Heart left ventricle (tissue), 16 donors: ENCODE measurements at regions not wholly inside any gene's neighbourhood (a gene's known extent, or its start where the extent isn't known, plus 50 kb on each side); places are given as distances from the start of the nearest gene placed in this dataset.

Experiments used
- ATAC-seq, 4 donors: fragments of 200-7000 bp; cut with Tn5 transposase; one replicate each; pipeline ENCODE4 v1.9.1; 2020 to 2022; ENCODE audit warnings: moderate library complexity in 4 of 4, mild to moderate bottlenecking in 3 of 4, moderate number of reproducible peaks in 1 of 4
- DNase-seq, 5 donors: peaks; one replicate each; pipeline ENCODE4 v3.0.0-alpha.2; 2020
- H3K27ac ChIP-seq, 12 donors: fragments of 200-600 bp; sonication (generic) in 4 of 12; one replicate each; pipeline versions ENCODE4 v1.5.0 to v1.8.0; 2016 to 2022; ENCODE audit warnings: mild to moderate bottlenecking in 2 of 12
- H3K27me3 ChIP-seq, 9 donors: fragments of 200-600 bp; sonication (generic) in 2 of 9; one replicate each; pipeline versions ENCODE4 v1.5.1 to v1.8.0; 2016 to 2022; ENCODE audit warnings: mild to moderate bottlenecking in 3 of 9
- H3K36me3 ChIP-seq, 9 donors: fragments of 200-600 bp; sonication (generic) in 2 of 9; one replicate each; pipeline versions ENCODE4 v1.5.0 to v1.8.0; 2018 to 2022; ENCODE audit warnings: mild to moderate bottlenecking in 2 of 9
- H3K4me1 ChIP-seq, 12 donors: fragments of 200-600 bp; sonication (generic) in 4 of 12; one replicate each; pipeline versions ENCODE4 v1.5.0 to v1.8.0; 2016 to 2022; ENCODE audit warnings: mild to moderate bottlenecking in 3 of 12
- H3K4me3 ChIP-seq, 12 donors: fragments of 200-600 bp; sonication (generic) in 4 of 12; one replicate each; pipeline versions ENCODE4 v1.5.0 to v1.8.0; 2017 to 2022; ENCODE audit warnings: mild to moderate bottlenecking in 9 of 12, moderate library complexity in 4 of 12
- H3K9me3 ChIP-seq, 12 donors: fragments of 200-600 bp; sonication (generic) in 4 of 12; one replicate each; pipeline versions ENCODE4 v1.5.0 to v1.8.0; 2016 to 2022; ENCODE audit warnings: mild to moderate bottlenecking in 1 of 12
- POLR2A ChIP-seq, 2 donors: fragments of 450-650 bp; IDR thresholded peaks; one replicate each; pipeline ENCODE4 v1.6.1; 2017; ENCODE audit warnings: antibody characterized with exemption in 2 of 2, mild to moderate bottlenecking in 2 of 2, moderate library complexity in 2 of 2
- WGBS, 4 donors: extraction: QIAGEN DNeasy Blood & Tissue Kit in 2 of 4; methylation state at CpG; one replicate each; pipeline versions ENCODE4 v1.1.5 to v1.1.7; 2013 to 2018; 5-methylcytosine and 5-hydroxymethylcytosine counted together
- intact Hi-C, 10 donors: fragments of 100-400 bp; cut with DNase I; formaldehyde crosslinking; loops; one replicate each; pipeline versions ENCODE4 v1.11.1 to v1.14.2; 2022
- TF ChIP-seq, protein P1 (sequence below), 12 donors: fragments of 200-600 bp; sonication (generic) in 4 of 12; IDR thresholded peaks; one replicate each; pipeline versions ENCODE4 v1.5.0 to v1.8.0; 2018 to 2022; ENCODE audit warnings: antibody characterized with exemption in 12 of 12, mild to moderate bottlenecking in 5 of 12
- donor health status: ischemic (EF 13 %, LVEDD 7.1; RV severe dilation, severe dysfunction).
- donor health status: healthy with polysubstance abuse.
- donor health status: DM: no; HTN: yes; CAD: no.
- donor health status: DM: no; HTN: no; CAD: no.
- donor health status: ischemic (EF 25% LVEDD 6.9; RV normal size, moderate dysfunction).
- donor health status: ischemic (EF 25% LVEDD 5.7; RV mildly dilated, moderate dysfunction).
- donor health status: healthy.
- donor health status: DM: yes; HTN: yes; CAD: no.
- donor health status: ischemic (EF 35%, LVEDD 5.7; RV mildly dilated, moderate dysfunction).
- donor health status: nonischemic (EF 11% LVEDD 7.7; RV severe dilation, severe dysfunction).
- donor health status: DM: yes; HTN: yes; CAD: no.
- donor health status: PGD.
- donor health status: ischemic (EF 29% LVEDD 5.4; RV normal size, mild dysfunction).
- donor health status: nonischemic (EF 23%, LVEDD 6.1; RV moderate dilation, normal function).

DNA sequence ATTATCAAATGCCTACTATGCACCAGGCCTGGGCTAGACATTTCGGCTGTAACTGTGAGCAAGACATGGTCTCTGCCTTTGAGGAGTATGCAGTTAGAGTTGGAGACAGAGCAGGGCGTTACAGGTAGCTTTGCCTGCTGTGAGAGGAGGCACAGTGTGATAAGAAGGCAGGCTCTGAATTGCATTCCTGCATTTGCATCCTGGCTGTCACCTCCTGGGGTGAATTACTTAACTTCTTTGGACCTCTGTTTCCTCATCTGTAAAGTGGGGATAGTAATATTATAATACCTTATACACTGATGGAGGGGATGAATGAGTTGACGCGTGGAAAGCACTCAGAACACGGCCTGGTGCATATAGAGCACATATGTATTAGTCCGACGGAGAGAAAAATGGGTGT lies 118.1 kb upstream of the ARHGAP20 start:
- H3K4me3 ChIP-seq: no peak overlapping the region
- no peak for TF ChIP-seq POLR2A (IDR thresholded peaks at IDR 0.05)
- TF ChIP-seq, protein P1, sequence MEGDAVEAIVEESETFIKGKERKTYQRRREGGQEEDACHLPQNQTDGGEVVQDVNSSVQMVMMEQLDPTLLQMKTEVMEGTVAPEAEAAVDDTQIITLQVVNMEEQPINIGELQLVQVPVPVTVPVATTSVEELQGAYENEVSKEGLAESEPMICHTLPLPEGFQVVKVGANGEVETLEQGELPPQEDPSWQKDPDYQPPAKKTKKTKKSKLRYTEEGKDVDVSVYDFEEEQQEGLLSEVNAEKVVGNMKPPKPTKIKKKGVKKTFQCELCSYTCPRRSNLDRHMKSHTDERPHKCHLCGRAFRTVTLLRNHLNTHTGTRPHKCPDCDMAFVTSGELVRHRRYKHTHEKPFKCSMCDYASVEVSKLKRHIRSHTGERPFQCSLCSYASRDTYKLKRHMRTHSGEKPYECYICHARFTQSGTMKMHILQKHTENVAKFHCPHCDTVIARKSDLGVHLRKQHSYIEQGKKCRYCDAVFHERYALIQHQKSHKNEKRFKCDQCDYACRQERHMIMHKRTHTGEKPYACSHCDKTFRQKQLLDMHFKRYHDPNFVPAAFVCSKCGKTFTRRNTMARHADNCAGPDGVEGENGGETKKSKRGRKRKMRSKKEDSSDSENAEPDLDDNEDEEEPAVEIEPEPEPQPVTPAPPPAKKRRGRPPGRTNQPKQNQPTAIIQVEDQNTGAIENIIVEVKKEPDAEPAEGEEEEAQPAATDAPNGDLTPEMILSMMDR (IDR thresholded peaks at IDR 0.05): no peak
- H3K4me1 ChIP-seq: no peaks in the 10 kb centered on the region
- no peaks in the 10 kb centered on the region for H3K9me3 ChIP-seq
- intact Hi-C loops: no loop called here
- DNase-seq (no peak), ATAC-seq (no peak)
- WGBS, 4 donors: 72 to 90% (median 86%) methylated on average over 7 of the region's 7 CpGs
- peaks cover 0 to 2% (median 0%) of the 10 kb centered on the region in 9 donors for H3K27me3 ChIP-seq
- no peak overlapping the region for H3K27ac ChIP-seq
- no peaks in the 10 kb centered on the region for H3K36me3 ChIP-seq

DNA sequence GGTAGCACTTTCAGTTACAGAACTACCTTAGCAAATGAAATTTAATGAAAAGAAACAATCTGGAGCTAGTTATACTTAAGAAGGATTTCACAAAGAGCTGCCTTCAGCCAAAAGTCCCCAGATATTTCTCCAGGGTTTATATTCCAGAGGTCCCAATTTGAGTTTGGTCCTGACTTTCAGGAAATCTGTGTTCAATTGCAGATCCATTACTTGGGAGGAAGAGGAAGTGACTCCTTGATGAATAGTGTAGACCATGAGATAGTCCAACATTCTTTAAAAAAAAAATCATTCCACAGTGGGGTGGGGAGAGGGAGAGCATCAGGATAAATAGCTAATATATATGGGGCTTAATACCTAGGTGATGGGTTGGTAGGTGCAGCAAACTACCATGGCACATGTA lies 117.6 kb upstream of the ARHGAP20 start:
- peaks cover 0 to 2% (median 0%) of the 10 kb centered on the region in 9 donors for H3K27me3 ChIP-seq
- ATAC-seq: no peak

DNA sequence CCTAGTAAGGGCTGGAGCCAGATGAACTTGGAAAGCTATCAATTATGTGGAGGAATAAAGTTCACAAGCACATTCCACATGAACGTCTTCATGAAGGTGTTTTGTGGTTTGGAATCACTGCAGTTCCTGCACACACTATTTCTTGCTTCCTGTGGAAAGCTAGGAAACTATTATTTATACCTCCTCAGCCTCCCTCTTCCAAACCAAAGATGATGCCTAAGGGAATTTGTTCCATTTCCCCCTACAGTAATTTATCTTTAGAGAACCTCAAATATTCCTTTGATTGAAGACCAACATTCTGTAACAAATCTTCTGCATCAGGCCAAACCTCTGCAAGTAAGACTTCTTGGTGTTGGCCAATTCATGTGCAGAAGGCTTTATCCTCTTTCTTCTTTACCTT lies 115.8 kb upstream of the ARHGAP20 start:
- no peak overlapping the region for H3K4me3 ChIP-seq
- ATAC-seq (no peak), DNase-seq (no peak)
- no peaks in the 10 kb centered on the region for H3K36me3 ChIP-seq
- H3K4me1 ChIP-seq: no peaks in the 10 kb centered on the region
- H3K27ac ChIP-seq: no peak overlapping the region
- 41 to 55% (median 46%) methylated on average over 1 of the region's 1 CpG for WGBS, 4 donors
- no peaks in the 10 kb centered on the region for H3K9me3 ChIP-seq
- intact Hi-C loops: no loop called here
- TF ChIP-seq, protein P1 (IDR thresholded peaks at IDR 0.05): no peak
- no peak for TF ChIP-seq POLR2A (IDR thresholded peaks at IDR 0.05)
- peaks cover 0 to 2% (median 0%) of the 10 kb centered on the region in 9 donors for H3K27me3 ChIP-seq

More for the DNA sequence above, 117.6 kb upstream of the ARHGAP20 start:
- Histone ChIP-seq H3K27ac (no peak overlapping the region), H3K9me3 (no peaks in the 10 kb centered on the region), H3K36me3 (no peaks in the 10 kb centered on the region), H3K4me3 (no peak overlapping the region), H3K4me1 (no peaks in the 10 kb centered on the region)
- no peak for DNase-seq
- intact Hi-C loops: no loop called here
- TF ChIP-seq, protein P1 (IDR thresholded peaks at IDR 0.05): no peak
- TF ChIP-seq POLR2A (IDR thresholded peaks at IDR 0.05): no peak

DNA sequence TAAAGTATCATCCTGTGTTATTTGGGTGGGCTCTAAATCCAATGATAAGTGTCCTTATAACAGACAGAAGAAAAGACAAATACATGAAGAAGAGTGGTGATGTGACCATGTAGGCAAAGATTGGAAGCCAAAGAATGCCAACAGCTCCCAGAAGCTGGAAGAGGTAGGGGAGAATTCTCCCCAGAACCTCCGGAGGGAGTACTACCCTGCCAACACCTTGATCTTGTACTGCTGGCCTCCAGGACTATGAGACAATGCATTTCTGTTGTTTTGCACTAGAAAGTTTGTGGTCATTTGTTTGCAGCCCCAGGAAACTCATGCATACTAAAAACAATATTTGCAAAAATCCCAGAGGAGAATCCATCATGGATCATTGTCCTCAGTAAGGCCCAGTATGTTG lies 115.0 kb upstream of the ARHGAP20 start:
- H3K27ac ChIP-seq: no peak overlapping the region
- DNase-seq: no peak
- no peaks in the 10 kb centered on the region for H3K27me3 ChIP-seq
- H3K4me3 ChIP-seq: no peak overlapping the region
- no peaks in the 10 kb centered on the region for H3K4me1 ChIP-seq
- no peaks in the 10 kb centered on the region for H3K36me3 ChIP-seq
- WGBS, 4 donors: 71 to 81% (median 74%) methylated on average over 1 of the region's 1 CpG
- ATAC-seq: no peak
- TF ChIP-seq, protein P1 (IDR thresholded peaks at IDR 0.05): no peak
- TF ChIP-seq POLR2A (IDR thresholded peaks at IDR 0.05): no peak
- H3K9me3 ChIP-seq: no peaks in the 10 kb centered on the region
- intact Hi-C loops: no loop called here
